Gastroesophageal sphincter (tissue), 3 donors: ENCODE measurements at regions not wholly inside any gene's neighbourhood (a gene's known extent, or its start where the extent isn't known, plus 50 kb on each side); places are given as distances from the start of the nearest gene placed in this dataset.

Source experiments
- POLR2A ChIP-seq, 2 donors: fragments of 450-650 bp; IDR thresholded peaks; one replicate each; pipeline ENCODE4 v1.6.1; 2017; ENCODE audit warnings: antibody characterized with exemption in 2 of 2, mild to moderate bottlenecking in 2 of 2, moderate library complexity in 1 of 2
- TF ChIP-seq, protein P1 (sequence below), 4 experiments: fragments of 200-600 bp in 2 of 4; fragments of 450-650 bp in 2 of 4; sonication (generic) in 1 of 4; IDR thresholded peaks; one replicate each; pipeline ENCODE4 v1.5.1; 2017 to 2019; ENCODE audit warnings: antibody characterized with exemption in 4 of 4, mild to moderate bottlenecking in 2 of 4, moderate library complexity in 2 of 4

DNA sequence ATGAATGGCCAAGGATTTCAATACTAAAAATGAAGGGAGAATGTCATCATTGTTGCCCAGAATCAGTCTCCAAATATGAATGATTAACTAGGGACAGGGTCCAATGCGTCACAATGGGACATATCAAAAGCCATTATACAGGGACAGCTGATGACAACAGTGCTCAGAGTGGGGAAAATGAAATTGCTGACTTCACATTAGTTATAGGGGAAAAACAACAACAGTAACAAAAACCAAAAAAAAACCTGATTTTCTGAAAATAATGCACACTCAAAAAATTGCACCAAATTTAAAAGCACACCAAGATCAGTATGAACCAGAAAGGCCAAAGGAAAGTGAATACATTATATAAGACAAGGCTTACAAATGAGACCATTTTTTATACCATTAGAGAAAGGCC is 353.2 kb upstream of the SOX5 start:
- no peak for TF ChIP-seq POLR2A (IDR thresholded peaks at IDR 0.05)
- TF ChIP-seq, protein P1, sequence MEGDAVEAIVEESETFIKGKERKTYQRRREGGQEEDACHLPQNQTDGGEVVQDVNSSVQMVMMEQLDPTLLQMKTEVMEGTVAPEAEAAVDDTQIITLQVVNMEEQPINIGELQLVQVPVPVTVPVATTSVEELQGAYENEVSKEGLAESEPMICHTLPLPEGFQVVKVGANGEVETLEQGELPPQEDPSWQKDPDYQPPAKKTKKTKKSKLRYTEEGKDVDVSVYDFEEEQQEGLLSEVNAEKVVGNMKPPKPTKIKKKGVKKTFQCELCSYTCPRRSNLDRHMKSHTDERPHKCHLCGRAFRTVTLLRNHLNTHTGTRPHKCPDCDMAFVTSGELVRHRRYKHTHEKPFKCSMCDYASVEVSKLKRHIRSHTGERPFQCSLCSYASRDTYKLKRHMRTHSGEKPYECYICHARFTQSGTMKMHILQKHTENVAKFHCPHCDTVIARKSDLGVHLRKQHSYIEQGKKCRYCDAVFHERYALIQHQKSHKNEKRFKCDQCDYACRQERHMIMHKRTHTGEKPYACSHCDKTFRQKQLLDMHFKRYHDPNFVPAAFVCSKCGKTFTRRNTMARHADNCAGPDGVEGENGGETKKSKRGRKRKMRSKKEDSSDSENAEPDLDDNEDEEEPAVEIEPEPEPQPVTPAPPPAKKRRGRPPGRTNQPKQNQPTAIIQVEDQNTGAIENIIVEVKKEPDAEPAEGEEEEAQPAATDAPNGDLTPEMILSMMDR (IDR thresholded peaks at IDR 0.05), result no peak
